Spinal cord (tissue), 9 donors: ENCODE measurements at regions not wholly inside any gene's neighbourhood (a gene's known extent, or its start where the extent isn't known, plus 50 kb on each side); places are given as distances from the start of the nearest gene placed in this dataset.
"Not testable (repeated sequence)": the region's sequence is repeated elsewhere in the genome, so short reads cannot be mapped to it uniquely, and the experiment has no call there.

ENCODE experiments used
- DNase-seq, 6 donors: peaks; one replicate each; pipeline versions ENCODE4 v3.0.0 to v3.0.0-alpha.2; 2013 to 2015; ENCODE audit warnings: low spot score in 6 of 6, low read depth in 4 of 6
- H3K27ac ChIP-seq: one replicate; pipeline ENCODE4 v1.5.1; 2013; ENCODE audit warnings: low read depth, low read length, control low read depth
- H3K27me3 ChIP-seq: one replicate; pipeline ENCODE4 v1.6.1; 2013; ENCODE audit warnings: low read length; ENCODE audit not compliant: control insufficient read depth, insufficient read depth
- H3K36me3 ChIP-seq: one replicate; pipeline ENCODE4 v1.6.1; 2013; ENCODE audit warnings: low read length; ENCODE audit not compliant: control insufficient read depth, insufficient read depth
- H3K4me1 ChIP-seq: one replicate; pipeline ENCODE4 v1.6.1; 2013; ENCODE audit warnings: low read length; ENCODE audit not compliant: control insufficient read depth, insufficient read depth
- H3K4me3 ChIP-seq: one replicate; pipeline ENCODE4 v1.5.1; 2013; ENCODE audit warnings: low read depth, low read length, control low read depth
- H3K9me3 ChIP-seq: one replicate; pipeline ENCODE4 v1.6.1; 2013; ENCODE audit warnings: low read length; ENCODE audit not compliant: control insufficient read depth, insufficient read depth
- WGBS: methylation state at CpG from one replicate; pipeline ENCODE4 v1.1.5; 2013; ENCODE audit warnings: missing lambda C conversion rate; ENCODE audit not compliant: insufficient coverage; 5-methylcytosine and 5-hydroxymethylcytosine counted together
- donor health status: healthy.

DNA sequence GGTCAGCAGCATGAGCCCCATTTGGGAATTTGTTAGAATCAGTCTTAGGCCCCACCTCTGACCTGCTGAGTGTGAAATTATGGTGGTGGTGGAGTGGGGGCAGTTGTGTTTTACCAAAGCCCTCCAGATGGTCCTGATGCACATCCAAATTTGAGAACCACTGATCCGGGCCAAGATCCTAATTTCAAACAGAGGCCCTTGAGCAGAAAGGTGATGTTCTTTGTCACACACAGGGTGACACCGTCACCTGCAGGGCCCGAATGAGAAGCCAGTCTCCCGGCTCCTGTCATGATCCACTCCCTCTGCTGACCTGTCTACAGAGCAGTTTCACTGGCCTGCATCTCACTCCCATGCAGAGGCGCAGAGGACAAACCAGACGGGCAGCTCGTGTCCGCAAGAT, 129.9 kb downstream of the TRIM43 start:
- Histone ChIP-seq H3K27ac (no peak overlapping the region), H3K36me3 (no peaks in the 10 kb centered on the region), H3K27me3 (no peaks in the 10 kb centered on the region), H3K9me3 (no peaks in the 10 kb centered on the region), H3K4me3 (no peak overlapping the region), H3K4me1 (no peaks in the 10 kb centered on the region)
- WGBS = 93% methylated on average over 8 of the region's 8 CpGs
- DNase-seq = no peak

- H3K4me3 ChIP-seq = no peak overlapping the region
- H3K27me3 ChIP-seq = no peaks in the 10 kb centered on the region
- whole genome bisulfite sequencing = 85% methylated on average over 9 of the region's 11 CpGs
- no peak for DNase-seq
- H3K9me3 ChIP-seq = no peaks in the 10 kb centered on the region
- H3K27ac ChIP-seq = no peak overlapping the region
- H3K36me3 ChIP-seq = no peaks in the 10 kb centered on the region
- no peaks in the 10 kb centered on the region for H3K4me1 ChIP-seq
These were observed 130.4 kb downstream of the TRIM43 start for GRCh38 chr2:95722131-95722697.

- not testable (repeated sequence) for H3K27me3 ChIP-seq, H3K4me1 ChIP-seq, H3K4me3 ChIP-seq, H3K36me3 ChIP-seq, H3K9me3 ChIP-seq, DNase-seq, H3K27ac ChIP-seq
- 90% methylated on average over 3 of the region's 4 CpGs for WGBS
These were observed 131.9 kb downstream of the TRIM43 start for GRCh38 chr2:95723627-95724210.

DNA sequence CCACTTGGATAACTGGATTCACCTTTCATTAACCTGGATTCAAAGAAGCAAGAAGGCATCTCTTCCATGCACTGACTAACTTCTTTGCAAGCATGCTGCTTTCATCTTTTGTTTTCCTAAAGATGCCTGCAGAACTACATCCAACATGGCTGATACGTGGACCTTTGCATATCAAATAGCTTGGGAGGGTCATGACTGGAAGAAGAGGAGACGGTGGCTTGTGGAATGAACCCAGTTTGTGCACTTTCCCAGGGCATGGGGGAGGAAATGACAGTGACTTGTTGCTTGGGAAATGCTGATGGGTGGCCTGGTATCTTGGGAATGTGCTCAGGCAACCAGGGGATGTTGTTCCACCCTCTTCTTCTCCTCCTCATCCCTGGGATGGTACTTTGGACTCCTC, 133.4 kb downstream of the TRIM43 start:
- not testable (repeated sequence) for H3K27me3 ChIP-seq, H3K9me3 ChIP-seq, H3K4me3 ChIP-seq, DNase-seq, H3K36me3 ChIP-seq, H3K27ac ChIP-seq, H3K4me1 ChIP-seq
- 46% methylated on average over 2 of the region's 2 CpGs for WGBS

GRCh38 chr2:95725677-95726076, 133.9 kb downstream of the TRIM43 start:
- not testable (repeated sequence) for H3K36me3 ChIP-seq, H3K4me1 ChIP-seq, H3K27ac ChIP-seq, H3K27me3 ChIP-seq, H3K4me3 ChIP-seq, H3K9me3 ChIP-seq, DNase-seq
- no CpG with 5 or more reads among the region's 1 CpG for WGBS

GRCh38 chr2:95727420-95727819, 135.6 kb downstream of the TRIM43 start:
- 62% methylated on average over 3 of the region's 5 CpGs for WGBS
- not testable (repeated sequence) for H3K4me1 ChIP-seq

GRCh38 chr2:95728878-95729596, 137.2 kb downstream of the TRIM43 start:
- Histone ChIP-seq H3K4me3 (no peak overlapping the region), H3K9me3 (no peaks in the 10 kb centered on the region), H3K27me3 (no peaks in the 10 kb centered on the region), H3K36me3 (no peaks in the 10 kb centered on the region), H3K27ac (no peak overlapping the region), H3K4me1 (no peaks in the 10 kb centered on the region)
- WGBS = 25% methylated on average over 8 of the region's 8 CpGs
- peak; percentile 53 to 97 (median 63) for DNase-seq

More at GRCh38 chr2:95727420-95727819, 135.6 kb downstream of the TRIM43 start:
- not testable (repeated sequence) for H3K27ac ChIP-seq, H3K9me3 ChIP-seq, H3K36me3 ChIP-seq, H3K4me3 ChIP-seq, H3K27me3 ChIP-seq
- DNase-seq = peak in 1 of 6 donors; percentile 34

DNA sequence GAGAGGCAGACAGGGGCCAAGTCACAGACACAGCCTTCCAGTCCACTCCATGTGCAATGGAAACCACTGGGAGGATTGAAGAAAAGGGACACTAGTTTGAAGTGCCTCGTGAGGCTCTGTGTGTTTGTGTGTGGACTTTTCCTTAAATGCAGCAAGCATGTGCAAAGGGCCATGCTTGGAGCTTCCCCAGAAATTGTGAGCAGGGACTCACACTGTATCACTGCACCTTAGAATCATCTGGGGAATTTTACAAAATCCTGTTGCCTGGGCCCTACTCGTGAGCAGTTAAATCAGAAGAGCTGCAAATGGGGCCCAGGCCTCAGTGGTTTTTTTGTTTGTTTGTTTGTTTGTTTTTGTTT, 137.8 kb downstream of the TRIM43 start:
- Histone ChIP-seq H3K27ac (no peak overlapping the region), H3K36me3 (no peaks in the 10 kb centered on the region), H3K27me3 (no peaks in the 10 kb centered on the region), H3K4me3 (no peak overlapping the region), H3K9me3 (no peaks in the 10 kb centered on the region), H3K4me1 (no peaks in the 10 kb centered on the region)
- DNase-seq = no peak
- 100% methylated on average over 1 of the region's 2 CpGs for WGBS

GRCh38 chr2:95730813-95731212, 139.0 kb downstream of the TRIM43 start:
- Histone ChIP-seq H3K27me3 (no peaks in the 10 kb centered on the region), H3K9me3 (no peaks in the 10 kb centered on the region), H3K36me3 (no peaks in the 10 kb centered on the region), H3K4me3 (no peak overlapping the region), H3K4me1 (no peaks in the 10 kb centered on the region), H3K27ac (no peak overlapping the region)
- 86% methylated on average over 5 of the region's 9 CpGs for WGBS
- no peak for DNase-seq
